ENCODE measurements at regions not wholly inside any gene's neighbourhood (a gene's known extent, or its start where the extent isn't known, plus 50 kb on each side); places are given as distances from the start of the nearest gene placed in this dataset.

GRCh38 chr7:32250471-32251260 is 180.5 kb upstream of the PDE1C start:
- TF ChIP-seq TCF12 (IDR thresholded peaks at IDR 0.05; ENCODE audit: low read depth) = no peak
- TF ChIP-seq FOXM1 (IDR thresholded peaks at IDR 0.05; ENCODE audit: borderline replicate concordance, low read depth) = no peak
- no peak for TF ChIP-seq CREB1 (IDR thresholded peaks at IDR 0.05; ENCODE audit: low read depth)
- TF ChIP-seq TEAD4 (IDR thresholded peaks at IDR 0.05) = no peak
- TF ChIP-seq ZBTB7A (IDR thresholded peaks at IDR 0.05; ENCODE audit: low read depth) = no peak
- no peak for TF ChIP-seq TAF1 (IDR thresholded peaks at IDR 0.05; ENCODE audit: low read depth)
- TF ChIP-seq REST (IDR thresholded peaks at IDR 0.05; ENCODE audit: low read depth) = no peak
- TF ChIP-seq EP300 (IDR thresholded peaks at IDR 0.05; ENCODE audit: borderline replicate concordance) = no peak
- TF ChIP-seq, protein P1, sequence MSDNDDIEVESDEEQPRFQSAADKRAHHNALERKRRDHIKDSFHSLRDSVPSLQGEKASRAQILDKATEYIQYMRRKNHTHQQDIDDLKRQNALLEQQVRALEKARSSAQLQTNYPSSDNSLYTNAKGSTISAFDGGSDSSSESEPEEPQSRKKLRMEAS (IDR thresholded peaks at IDR 0.05) = no peak
- TF ChIP-seq USF1 (IDR thresholded peaks at IDR 0.05) = no peak
- TF ChIP-seq RAD21 (IDR thresholded peaks at IDR 0.05; ENCODE audit: low read depth) = no peak
- TF ChIP-seq EGR1 (IDR thresholded peaks at IDR 0.05) = no peak
- no peak for TF ChIP-seq NFIC (IDR thresholded peaks at IDR 0.05)
- no peak for TF ChIP-seq CEBPB (IDR thresholded peaks at IDR 0.05)
- no peak for TF ChIP-seq YY1 (IDR thresholded peaks at IDR 0.05; ENCODE audit: low read depth)

- TF ChIP-seq CREB1 (IDR thresholded peaks at IDR 0.05; ENCODE audit: low read depth) = no peak
- TF ChIP-seq TEAD4 (IDR thresholded peaks at IDR 0.05) = no peak
- TF ChIP-seq ZBTB7A (IDR thresholded peaks at IDR 0.05; ENCODE audit: low read depth) = no peak
- TF ChIP-seq TAF1 (IDR thresholded peaks at IDR 0.05; ENCODE audit: low read depth) = no peak
- TF ChIP-seq REST (IDR thresholded peaks at IDR 0.05; ENCODE audit: low read depth) = no peak
- TF ChIP-seq RAD21 (IDR thresholded peaks at IDR 0.05; ENCODE audit: low read depth) = no peak
- TF ChIP-seq EP300 (IDR thresholded peaks at IDR 0.05; ENCODE audit: borderline replicate concordance) = no peak
- TF ChIP-seq CEBPB (IDR thresholded peaks at IDR 0.05) = no peak
- TF ChIP-seq TCF12 (IDR thresholded peaks at IDR 0.05; ENCODE audit: low read depth) = no peak
- TF ChIP-seq USF1 (IDR thresholded peaks at IDR 0.05) = no peak
- TF ChIP-seq EGR1 (IDR thresholded peaks at IDR 0.05) = no peak
- TF ChIP-seq, protein P1 (IDR thresholded peaks at IDR 0.05) = no peak
- no peak for TF ChIP-seq NFIC (IDR thresholded peaks at IDR 0.05)
- no peak for TF ChIP-seq YY1 (IDR thresholded peaks at IDR 0.05; ENCODE audit: low read depth)
- no peak for TF ChIP-seq FOXM1 (IDR thresholded peaks at IDR 0.05; ENCODE audit: borderline replicate concordance, low read depth)
These were observed 179.8 kb upstream of the PDE1C start for GRCh38 chr7:32250003-32250402.

GRCh38 chr7:32248522-32248921 is 178.3 kb upstream of the PDE1C start:
- TF ChIP-seq YY1 (IDR thresholded peaks at IDR 0.05; ENCODE audit: low read depth) (no peak), RAD21 (IDR thresholded peaks at IDR 0.05; ENCODE audit: low read depth) (no peak), TAF1 (IDR thresholded peaks at IDR 0.05; ENCODE audit: low read depth) (no peak), USF1 (IDR thresholded peaks at IDR 0.05) (no peak), TEAD4 (IDR thresholded peaks at IDR 0.05) (no peak), EP300 (IDR thresholded peaks at IDR 0.05; ENCODE audit: borderline replicate concordance) (no peak), REST (IDR thresholded peaks at IDR 0.05; ENCODE audit: low read depth) (no peak), ZBTB7A (IDR thresholded peaks at IDR 0.05; ENCODE audit: low read depth) (no peak), FOXM1 (IDR thresholded peaks at IDR 0.05; ENCODE audit: borderline replicate concordance, low read depth) (no peak), CREB1 (IDR thresholded peaks at IDR 0.05; ENCODE audit: low read depth) (no peak), NFIC (IDR thresholded peaks at IDR 0.05) (no peak), CEBPB (IDR thresholded peaks at IDR 0.05) (no peak)
- TF ChIP-seq, protein P1 (IDR thresholded peaks at IDR 0.05) = no peak

All from Ishikawa (cell line).